ENCODE measurements at regions not wholly inside any gene's neighbourhood (a gene's known extent, or its start where the extent isn't known, plus 50 kb on each side); places are given as distances from the start of the nearest gene placed in this dataset.

GRCh38 chr3:25855266-25855784, 65.4 kb downstream of the OXSM start:
- H3K27ac ChIP-seq: no peak overlapping the region
- TF ChIP-seq CTCF (IDR thresholded peaks at IDR 0.05) (no peak), ZFX (IDR thresholded peaks at IDR 0.05; ENCODE audit: borderline replicate concordance) (no peak)

- H3K27ac ChIP-seq: no peak overlapping the region
- no peak for TF ChIP-seq ZFX (IDR thresholded peaks at IDR 0.05; ENCODE audit: borderline replicate concordance)
- TF ChIP-seq CTCF (IDR thresholded peaks at IDR 0.05): peak; percentile 87
These were observed 67.1 kb downstream of the OXSM start for GRCh38 chr3:25856902-25857518.

- no peak overlapping the region for H3K27ac ChIP-seq
- TF ChIP-seq ZFX (IDR thresholded peaks at IDR 0.05; ENCODE audit: borderline replicate concordance) (no peak), CTCF (IDR thresholded peaks at IDR 0.05) (no peak)
These were observed 71.7 kb downstream of the OXSM start for GRCh38 chr3:25861566-25861965.

GRCh38 chr3:25863011-25863415, 73.1 kb downstream of the OXSM start:
- H3K27ac ChIP-seq: no peak overlapping the region
- TF ChIP-seq ZFX (IDR thresholded peaks at IDR 0.05; ENCODE audit: borderline replicate concordance): no peak
- TF ChIP-seq CTCF (IDR thresholded peaks at IDR 0.05): no peak

GRCh38 chr3:25863416-25863959, 73.6 kb downstream of the OXSM start:
- TF ChIP-seq ZFX (IDR thresholded peaks at IDR 0.05; ENCODE audit: borderline replicate concordance) (no peak), CTCF (IDR thresholded peaks at IDR 0.05) (peak; percentile 24; the same call in 1 of the 2 replicates)
- no peak overlapping the region for H3K27ac ChIP-seq

- H3K27ac ChIP-seq: no peak overlapping the region
- TF ChIP-seq ZFX (IDR thresholded peaks at IDR 0.05; ENCODE audit: borderline replicate concordance): no peak
- no peak for TF ChIP-seq CTCF (IDR thresholded peaks at IDR 0.05)
These were observed 80.6 kb downstream of the OXSM start for GRCh38 chr3:25870452-25870851.

GRCh38 chr3:25872200-25872877, 82.4 kb downstream of the OXSM start:
- TF ChIP-seq CTCF (IDR thresholded peaks at IDR 0.05) (no peak), ZFX (IDR thresholded peaks at IDR 0.05; ENCODE audit: borderline replicate concordance) (no peak)
- no peak overlapping the region for H3K27ac ChIP-seq
